HUES6 (cell line): ENCODE measurements at regions not wholly inside any gene's neighbourhood (a gene's known extent, or its start where the extent isn't known, plus 50 kb on each side); places are given as distances from the start of the nearest gene placed in this dataset.

ENCODE experiments used
- H3K27ac ChIP-seq: 2 replicates; pipeline ENCODE4 v1.7.0; 2013; ENCODE audit warnings: low read depth, mild to moderate bottlenecking, low read length, inconsistent platforms
- H3K27me3 ChIP-seq: 2 replicates; pipeline ENCODE4 v1.6.1; 2013; ENCODE audit warnings: low read length; ENCODE audit not compliant: control insufficient read depth, insufficient read depth
- H3K36me3 ChIP-seq: 2 replicates; pipeline ENCODE4 v1.6.1; 2013; ENCODE audit warnings: low read length; ENCODE audit not compliant: control insufficient read depth, insufficient read depth
- H3K4me1 ChIP-seq: 2 replicates; pipeline ENCODE4 v1.6.1; 2013; ENCODE audit warnings: low read length; ENCODE audit not compliant: control insufficient read depth, insufficient read depth
- H3K4me3 ChIP-seq: 2 replicates; pipeline ENCODE4 v1.5.1; 2013; ENCODE audit warnings: low read depth, low read length
- H3K9ac ChIP-seq: one replicate; pipeline ENCODE4 v1.6.1; 2013; ENCODE audit warnings: mild to moderate bottlenecking, low read length
- H3K9me3 ChIP-seq: 2 replicates; pipeline ENCODE4 v1.6.1; 2013; ENCODE audit warnings: low read depth, low read length; ENCODE audit not compliant: control insufficient read depth, insufficient read depth

DNA sequence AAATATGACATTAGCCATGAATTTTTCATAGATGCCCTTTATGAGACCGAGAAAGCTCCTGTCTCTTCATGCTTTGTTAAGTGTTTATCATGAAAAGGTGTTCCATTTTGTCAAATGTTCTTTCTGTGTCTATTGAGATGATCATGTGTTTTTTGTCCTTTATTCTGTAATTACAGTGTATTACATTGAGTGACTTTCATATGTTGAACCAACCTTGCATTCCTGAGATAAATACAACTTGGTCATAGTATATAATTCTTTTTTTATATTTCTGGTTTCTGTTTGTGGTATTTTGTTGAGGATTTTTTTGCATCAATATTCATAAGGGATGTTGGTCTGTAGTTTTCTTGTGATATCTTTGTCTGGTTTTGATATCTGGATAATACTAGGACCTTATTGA is 52.9 kb upstream of the HPCAL1 start:
- Histone ChIP-seq H3K4me3 (no peak overlapping the region), H3K9me3 (peaks cover 6% of the 10 kb centered on the region; the same call in 1 of the 2 replicates), H3K9ac (no peak overlapping the region), H3K27ac (no peak overlapping the region), H3K27me3 (no peaks in the 10 kb centered on the region; the same call in 1 of the 2 replicates), H3K4me1 (peaks cover 9% of the 10 kb centered on the region; the same call in 1 of the 2 replicates), H3K36me3 (no peaks in the 10 kb centered on the region)

DNA sequence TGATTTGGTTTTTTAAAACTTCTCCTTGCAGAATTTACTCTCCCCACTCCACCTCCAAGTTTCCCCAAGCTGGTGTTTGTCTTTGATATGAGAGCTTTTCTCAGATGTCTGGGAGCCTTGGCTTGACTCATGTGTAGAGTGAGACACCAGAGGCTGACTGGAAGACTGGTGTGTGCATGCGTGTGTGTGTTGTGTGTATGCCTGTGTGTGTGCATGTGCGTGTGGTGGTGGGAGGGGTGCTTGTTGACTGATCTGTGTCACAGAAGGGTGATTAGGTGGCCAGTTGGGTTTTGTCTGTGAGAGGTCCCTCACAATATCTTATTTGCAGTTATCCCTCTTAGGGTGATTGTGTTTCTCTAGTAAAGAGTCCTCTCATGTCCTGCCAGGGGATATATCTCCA is 50.5 kb upstream of the HPCAL1 start:
- no peaks in the 10 kb centered on the region for H3K27me3 ChIP-seq
- H3K4me3 ChIP-seq = no peak overlapping the region
- no peak overlapping the region for H3K27ac ChIP-seq
- H3K9ac ChIP-seq = no peak overlapping the region
- peaks cover 11% of the 10 kb centered on the region; the same call in 1 of the 2 replicates for H3K4me1 ChIP-seq
- H3K36me3 ChIP-seq = no peaks in the 10 kb centered on the region
- H3K9me3 ChIP-seq = peaks cover 6% of the 10 kb centered on the region; the same call in 1 of the 2 replicates

DNA sequence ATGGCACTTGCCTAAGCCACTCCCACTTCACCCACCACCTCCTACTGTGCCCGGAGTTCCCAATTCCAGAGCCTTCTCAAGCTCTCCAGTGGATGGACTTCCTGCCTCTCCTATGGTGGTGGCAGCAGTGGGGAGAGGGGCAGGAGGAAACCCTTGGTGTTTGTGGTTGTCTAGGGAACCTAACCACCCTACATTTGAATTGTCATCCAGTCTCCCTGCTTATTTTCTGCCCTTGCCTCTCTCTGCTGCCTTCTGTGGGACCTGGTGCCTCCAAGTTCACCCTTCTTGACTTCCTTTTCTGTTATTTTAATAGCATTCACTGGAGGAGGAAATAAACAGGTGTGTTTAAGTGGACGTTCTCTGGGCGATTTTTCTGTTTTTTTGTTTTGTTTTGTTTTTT is 50.0 kb upstream of the HPCAL1 start:
- H3K36me3 ChIP-seq = no peaks in the 10 kb centered on the region
- no peak overlapping the region for H3K9ac ChIP-seq
- H3K4me1 ChIP-seq = peaks cover 11% of the 10 kb centered on the region; the same call in 1 of the 2 replicates
- peaks cover 6% of the 10 kb centered on the region; the same call in 1 of the 2 replicates for H3K9me3 ChIP-seq
- no peak overlapping the region for H3K27ac ChIP-seq
- H3K27me3 ChIP-seq = no peaks in the 10 kb centered on the region
- H3K4me3 ChIP-seq = no peak overlapping the region
